ENCODE measurements at regions not wholly inside any gene's neighbourhood (a gene's known extent, or its start where the extent isn't known, plus 50 kb on each side); places are given as distances from the start of the nearest gene placed in this dataset.

- CTCF ChIA-PET: no interaction called here
- no TSS peak for BruUV-seq (replicated peaks)
- no peak for TF ChIP-seq CTCF (IDR thresholded peaks at IDR 0.05; ENCODE audit: unreplicated experiment)
- H3K36me3 Mint-ChIP-seq (ENCODE audit: insufficient read depth, unreplicated experiment): no peaks in the 10 kb centered on the region
- intact Hi-C loops (cut with micrococcal nuclease; ENCODE audit: unreplicated experiment): no loop called here
- no peak overlapping the region for H3K27ac Mint-ChIP-seq (ENCODE audit: unreplicated experiment)
- H3K4me3 Mint-ChIP-seq (ENCODE audit: low read depth, unreplicated experiment): no peak overlapping the region
- no peaks in the 10 kb centered on the region for H3K4me1 Mint-ChIP-seq (ENCODE audit: low read depth, unreplicated experiment)
- no peaks in the 10 kb centered on the region for H3K27me3 Mint-ChIP-seq (ENCODE audit: unreplicated experiment)
- peaks cover 3% of the 10 kb centered on the region for H3K9me3 Mint-ChIP-seq (ENCODE audit: low read depth, unreplicated experiment)
- no peak for DNase-seq
Observed at GRCh38 chr5:18829539-18829938, 1158.5 kb downstream of the CDH18 start.

- Mint-ChIP-seq H3K27me3 (ENCODE audit: unreplicated experiment) (no peaks in the 10 kb centered on the region), H3K27ac (ENCODE audit: unreplicated experiment) (no peak overlapping the region), H3K9me3 (ENCODE audit: low read depth, unreplicated experiment) (peaks cover 4% of the 10 kb centered on the region), H3K36me3 (ENCODE audit: insufficient read depth, unreplicated experiment) (no peaks in the 10 kb centered on the region), H3K4me3 (ENCODE audit: low read depth, unreplicated experiment) (no peak overlapping the region), H3K4me1 (ENCODE audit: low read depth, unreplicated experiment) (no peaks in the 10 kb centered on the region)
- DNase-seq: no peak
- BruUV-seq (replicated peaks): no TSS peak
- CTCF ChIA-PET: no interaction called here
- intact Hi-C loops (cut with micrococcal nuclease; ENCODE audit: unreplicated experiment): no loop called here
- no peak for TF ChIP-seq CTCF (IDR thresholded peaks at IDR 0.05; ENCODE audit: unreplicated experiment)
Observed at GRCh38 chr5:18850216-18850615, 1137.8 kb downstream of the CDH18 start.

- Mint-ChIP-seq H3K27ac (ENCODE audit: unreplicated experiment) (no peak overlapping the region), H3K36me3 (ENCODE audit: insufficient read depth, unreplicated experiment) (no peaks in the 10 kb centered on the region), H3K27me3 (ENCODE audit: unreplicated experiment) (no peaks in the 10 kb centered on the region), H3K4me1 (ENCODE audit: low read depth, unreplicated experiment) (no peaks in the 10 kb centered on the region), H3K4me3 (ENCODE audit: low read depth, unreplicated experiment) (no peak overlapping the region), H3K9me3 (ENCODE audit: low read depth, unreplicated experiment) (peaks cover 3% of the 10 kb centered on the region)
- BruUV-seq (replicated peaks): no TSS peak
- intact Hi-C loops (cut with micrococcal nuclease; ENCODE audit: unreplicated experiment): no loop called here
- TF ChIP-seq CTCF (IDR thresholded peaks at IDR 0.05; ENCODE audit: unreplicated experiment): no peak
- CTCF ChIA-PET: no interaction called here
- no peak for DNase-seq
Observed at GRCh38 chr5:18872978-18873377, 1115.0 kb downstream of the CDH18 start.

- no TSS peak for BruUV-seq (replicated peaks)
- no peaks in the 10 kb centered on the region for H3K27me3 Mint-ChIP-seq (ENCODE audit: unreplicated experiment)
- no peak for DNase-seq
- no peaks in the 10 kb centered on the region for H3K4me1 Mint-ChIP-seq (ENCODE audit: low read depth, unreplicated experiment)
- H3K4me3 Mint-ChIP-seq (ENCODE audit: low read depth, unreplicated experiment): no peak overlapping the region
- TF ChIP-seq CTCF (IDR thresholded peaks at IDR 0.05; ENCODE audit: unreplicated experiment): no peak
- no peaks in the 10 kb centered on the region for H3K36me3 Mint-ChIP-seq (ENCODE audit: insufficient read depth, unreplicated experiment)
- peaks cover 2% of the 10 kb centered on the region for H3K9me3 Mint-ChIP-seq (ENCODE audit: low read depth, unreplicated experiment)
- CTCF ChIA-PET: no interaction called here
- intact Hi-C loops (cut with micrococcal nuclease; ENCODE audit: unreplicated experiment): no loop called here
- no peak overlapping the region for H3K27ac Mint-ChIP-seq (ENCODE audit: unreplicated experiment)
Observed at GRCh38 chr5:18876565-18876964, 1111.4 kb downstream of the CDH18 start.

GRCh38 chr5:18881615-18882014, 1106.4 kb downstream of the CDH18 start:
- Mint-ChIP-seq H3K4me1 (ENCODE audit: low read depth, unreplicated experiment) (no peaks in the 10 kb centered on the region), H3K27me3 (ENCODE audit: unreplicated experiment) (no peaks in the 10 kb centered on the region), H3K4me3 (ENCODE audit: low read depth, unreplicated experiment) (no peak overlapping the region), H3K9me3 (ENCODE audit: low read depth, unreplicated experiment) (peaks cover 4% of the 10 kb centered on the region), H3K36me3 (ENCODE audit: insufficient read depth, unreplicated experiment) (no peaks in the 10 kb centered on the region), H3K27ac (ENCODE audit: unreplicated experiment) (no peak overlapping the region)
- no peak for TF ChIP-seq CTCF (IDR thresholded peaks at IDR 0.05; ENCODE audit: unreplicated experiment)
- BruUV-seq (replicated peaks): no TSS peak
- intact Hi-C loops (cut with micrococcal nuclease; ENCODE audit: unreplicated experiment): no loop called here
- CTCF ChIA-PET: no interaction called here
- no peak for DNase-seq
